GM12878 (cell line): ENCODE measurements at regions not wholly inside any gene's neighbourhood (a gene's known extent, or its start where the extent isn't known, plus 50 kb on each side); places are given as distances from the start of the nearest gene placed in this dataset.

Source experiments
- CREB1 ChIP-seq: IDR thresholded peaks from 2 replicates; pipeline ENCODE4 v1.6.1; 2012; ENCODE audit warnings: low read depth, mild to moderate bottlenecking, inconsistent platforms
- FOS ChIP-seq: IDR thresholded peaks from 3 replicates; pipeline ENCODE4 v1.6.1; 2011; ENCODE audit warnings: borderline replicate concordance; ENCODE audit not compliant: insufficient read length; ENCODE audit errors: extremely low read depth
- IRF5 ChIP-seq: fragments of 450-650 bp; IDR thresholded peaks from 2 replicates; pipeline ENCODE4 v1.6.1; 2017; ENCODE audit warnings: borderline replicate concordance
- KLF5 ChIP-seq: fragments of 450-650 bp; IDR thresholded peaks from 2 replicates; pipeline ENCODE4 v1.6.1; 2014; ENCODE audit warnings: mild to moderate bottlenecking; ENCODE audit not compliant: partially characterized antibody
- MYC ChIP-seq: IDR thresholded peaks from 2 replicates; pipeline ENCODE4 v1.6.1; 2011; ENCODE audit warnings: mild to moderate bottlenecking, low read length, moderate library complexity, inconsistent platforms; ENCODE audit not compliant: insufficient read depth, insufficient replicate concordance, insufficient read length, severe bottlenecking
- PAX8 ChIP-seq: fragments of 450-650 bp; IDR thresholded peaks from 2 replicates; pipeline ENCODE4 v1.6.1; 2017; ENCODE audit warnings: mild to moderate bottlenecking, moderate library complexity
- POLR2AphosphoS2 ChIP-seq: IDR thresholded peaks from 2 replicates; pipeline ENCODE4 v1.6.1; 2011; ENCODE audit warnings: low read depth, mild to moderate bottlenecking, low read length, improper control_type of control experiment, moderate library complexity
- SMAD5 ChIP-seq: IDR thresholded peaks from 2 replicates; pipeline ENCODE4 v1.6.1; 2016; ENCODE audit warnings: antibody characterized with exemption, low read depth
- TAF1 ChIP-seq: IDR thresholded peaks from 2 replicates; pipeline ENCODE4 v1.6.1; 2011; ENCODE audit warnings: mild to moderate bottlenecking, low read depth, low read length, borderline replicate concordance
- TF ChIP-seq, protein P1 (sequence below): IDR thresholded peaks from 2 replicates; pipeline ENCODE4 v1.6.1; 2012; ENCODE audit warnings: improper control_type of control experiment, low read depth, low read length; ENCODE audit not compliant: insufficient replicate concordance

DNA sequence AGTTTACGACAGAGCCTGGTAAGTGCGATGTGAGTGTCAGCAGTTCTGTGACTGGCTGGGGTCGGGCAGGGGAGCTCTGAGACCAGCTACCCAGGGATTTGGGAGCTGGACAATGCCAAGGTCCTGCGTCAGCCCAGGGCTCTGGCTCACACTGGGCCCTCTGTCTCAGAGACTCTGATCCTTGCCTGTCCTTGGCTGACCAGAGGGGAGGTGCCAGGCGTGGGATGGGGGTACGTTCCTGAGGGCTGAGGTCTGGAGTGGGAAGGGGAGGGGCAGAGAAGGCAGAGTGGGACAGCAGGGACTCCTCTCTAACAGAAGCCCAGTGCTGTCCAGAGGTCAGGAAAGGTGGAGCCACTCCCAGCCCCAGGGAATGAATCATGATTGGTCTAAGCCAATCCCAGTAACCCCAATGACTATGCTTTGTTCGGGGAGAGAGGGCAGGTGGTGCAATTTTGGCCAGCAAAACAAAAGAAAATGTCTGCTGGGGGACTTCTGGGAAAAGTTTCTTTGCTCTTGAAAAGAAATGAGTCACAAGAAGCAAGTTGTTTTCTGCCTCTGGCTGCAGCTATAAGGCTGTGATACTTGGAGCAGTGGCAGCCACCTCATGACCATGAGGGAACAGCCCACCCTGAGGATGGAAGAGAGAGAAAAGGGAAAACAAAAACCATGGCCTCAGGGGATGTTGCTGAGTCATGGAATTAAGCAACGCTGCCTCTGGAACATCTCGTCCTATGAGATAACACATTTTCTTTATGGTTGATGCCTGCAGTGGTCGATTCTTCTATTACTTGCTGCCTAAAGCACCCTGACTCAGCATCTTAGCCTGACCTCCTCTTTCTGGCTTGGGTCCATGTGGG lies 108.3 kb downstream of the CHST1 start (continued):
- TF ChIP-seq, protein P1, sequence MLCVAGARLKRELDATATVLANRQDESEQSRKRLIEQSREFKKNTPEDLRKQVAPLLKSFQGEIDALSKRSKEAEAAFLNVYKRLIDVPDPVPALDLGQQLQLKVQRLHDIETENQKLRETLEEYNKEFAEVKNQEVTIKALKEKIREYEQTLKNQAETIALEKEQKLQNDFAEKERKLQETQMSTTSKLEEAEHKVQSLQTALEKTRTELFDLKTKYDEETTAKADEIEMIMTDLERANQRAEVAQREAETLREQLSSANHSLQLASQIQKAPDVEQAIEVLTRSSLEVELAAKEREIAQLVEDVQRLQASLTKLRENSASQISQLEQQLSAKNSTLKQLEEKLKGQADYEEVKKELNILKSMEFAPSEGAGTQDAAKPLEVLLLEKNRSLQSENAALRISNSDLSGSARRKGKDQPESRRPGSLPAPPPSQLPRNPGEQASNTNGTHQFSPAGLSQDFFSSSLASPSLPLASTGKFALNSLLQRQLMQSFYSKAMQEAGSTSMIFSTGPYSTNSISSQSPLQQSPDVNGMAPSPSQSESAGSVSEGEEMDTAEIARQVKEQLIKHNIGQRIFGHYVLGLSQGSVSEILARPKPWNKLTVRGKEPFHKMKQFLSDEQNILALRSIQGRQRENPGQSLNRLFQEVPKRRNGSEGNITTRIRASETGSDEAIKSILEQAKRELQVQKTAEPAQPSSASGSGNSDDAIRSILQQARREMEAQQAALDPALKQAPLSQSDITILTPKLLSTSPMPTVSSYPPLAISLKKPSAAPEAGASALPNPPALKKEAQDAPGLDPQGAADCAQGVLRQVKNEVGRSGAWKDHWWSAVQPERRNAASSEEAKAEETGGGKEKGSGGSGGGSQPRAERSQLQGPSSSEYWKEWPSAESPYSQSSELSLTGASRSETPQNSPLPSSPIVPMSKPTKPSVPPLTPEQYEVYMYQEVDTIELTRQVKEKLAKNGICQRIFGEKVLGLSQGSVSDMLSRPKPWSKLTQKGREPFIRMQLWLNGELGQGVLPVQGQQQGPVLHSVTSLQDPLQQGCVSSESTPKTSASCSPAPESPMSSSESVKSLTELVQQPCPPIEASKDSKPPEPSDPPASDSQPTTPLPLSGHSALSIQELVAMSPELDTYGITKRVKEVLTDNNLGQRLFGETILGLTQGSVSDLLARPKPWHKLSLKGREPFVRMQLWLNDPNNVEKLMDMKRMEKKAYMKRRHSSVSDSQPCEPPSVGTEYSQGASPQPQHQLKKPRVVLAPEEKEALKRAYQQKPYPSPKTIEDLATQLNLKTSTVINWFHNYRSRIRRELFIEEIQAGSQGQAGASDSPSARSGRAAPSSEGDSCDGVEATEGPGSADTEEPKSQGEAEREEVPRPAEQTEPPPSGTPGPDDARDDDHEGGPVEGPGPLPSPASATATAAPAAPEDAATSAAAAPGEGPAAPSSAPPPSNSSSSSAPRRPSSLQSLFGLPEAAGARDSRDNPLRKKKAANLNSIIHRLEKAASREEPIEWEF: no peak
- TF ChIP-seq FOS (no peak), POLR2AphosphoS2 (no peak), KLF5 (no peak), CREB1 (no peak), PAX8 (no peak), MYC (no peak), TAF1 (no peak), IRF5 (no peak), SMAD5 (no peak)
